ENCODE measurements at regions not wholly inside any gene's neighbourhood (a gene's known extent, or its start where the extent isn't known, plus 50 kb on each side); places are given as distances from the start of the nearest gene placed in this dataset.

- DNase-seq: no peak
Observed at GRCh38 chr5:3359642-3360041, 236.0 kb upstream of the IRX1 start.

GRCh38 chr5:3357291-3357690 is 238.3 kb upstream of the IRX1 start:
- no peak for DNase-seq

- DNase-seq: no peak
Observed at GRCh38 chr5:3356016-3356415, 239.6 kb upstream of the IRX1 start.

DNA sequence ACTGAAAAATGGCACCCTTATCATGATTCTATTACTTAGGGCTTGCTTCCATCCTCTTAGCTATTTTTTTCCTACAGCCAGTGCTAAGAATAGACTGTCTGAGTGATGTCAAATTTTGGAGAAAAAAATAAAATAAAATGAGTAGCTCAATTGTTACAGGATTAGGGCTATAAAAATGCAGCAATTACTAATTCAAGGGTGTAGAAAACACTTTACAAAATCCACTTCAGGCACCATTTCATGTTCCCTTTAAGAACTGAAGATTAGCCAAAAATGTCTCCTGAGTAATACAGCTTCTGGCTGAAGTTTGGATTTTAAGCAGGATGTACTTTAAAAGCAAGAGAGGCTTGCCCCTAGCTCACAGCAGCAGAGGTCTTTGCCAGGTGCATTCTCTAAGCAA is 240.5 kb upstream of the IRX1 start:
- DNase-seq: no peak

- no peak for DNase-seq
Observed at GRCh38 chr5:3354606-3355005, 241.0 kb upstream of the IRX1 start.

GRCh38 chr5:3353561-3353960 is 242.1 kb upstream of the IRX1 start:
- no peak for DNase-seq

DNA sequence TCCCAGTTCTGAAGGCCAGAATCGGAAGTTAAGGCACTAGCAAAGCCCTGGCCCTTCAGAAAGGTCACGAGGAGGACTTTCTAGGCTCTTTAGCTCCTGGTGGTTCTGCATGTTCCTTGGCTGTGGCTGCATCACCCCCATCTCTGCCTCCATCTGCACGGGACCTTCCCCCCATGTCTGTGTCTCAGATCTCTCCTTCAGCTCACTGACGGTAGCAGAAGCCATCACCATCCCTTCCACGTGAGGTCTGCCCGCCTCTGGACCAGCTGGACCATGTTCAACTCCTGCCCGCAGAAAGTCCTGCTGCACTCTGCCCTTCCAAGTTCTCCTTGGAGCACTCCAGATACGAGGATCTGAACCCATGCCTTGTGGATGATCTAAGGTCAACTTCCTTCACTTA is 242.9 kb upstream of the IRX1 start:
- no peak for DNase-seq

DNA sequence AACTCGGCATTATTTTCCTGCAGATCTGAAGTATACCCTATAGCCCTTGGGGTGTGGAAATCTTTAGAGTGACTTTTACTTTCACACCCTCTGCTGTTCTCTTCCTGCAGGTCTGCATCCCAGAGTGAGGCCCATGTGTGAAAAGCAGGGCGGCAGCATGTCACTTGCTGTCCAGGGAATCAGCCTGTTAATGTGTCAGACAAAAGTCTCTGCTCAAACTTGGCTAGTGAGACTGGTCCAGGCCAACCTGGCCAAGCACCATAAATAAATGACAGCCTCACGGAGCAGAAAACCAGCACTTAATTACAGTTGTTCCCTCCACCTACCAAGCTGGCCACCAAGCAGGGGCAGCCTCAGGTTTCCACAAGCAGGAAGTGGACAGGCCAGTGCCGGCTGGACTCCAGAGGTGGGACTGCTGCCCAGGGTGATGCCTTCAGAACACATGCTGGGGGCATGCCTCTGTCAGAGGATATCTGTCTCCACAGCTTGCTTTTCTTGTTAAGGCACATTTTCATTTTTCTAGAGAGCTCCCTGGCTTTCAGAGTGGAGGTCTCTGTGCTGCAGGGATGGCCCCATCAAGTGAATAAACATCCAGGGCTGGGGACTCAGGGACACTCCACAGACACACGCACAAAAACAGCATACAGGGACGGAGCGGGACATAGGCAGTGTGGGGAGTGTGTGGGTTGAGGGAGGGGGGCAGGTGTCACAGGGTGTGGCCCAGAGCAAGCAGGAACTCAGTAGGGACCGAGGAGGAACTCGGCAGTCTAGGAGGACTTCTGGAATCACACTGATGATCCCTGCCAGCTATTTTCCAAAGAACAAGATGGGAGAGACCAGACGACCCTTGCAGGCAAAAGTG is 243.8 kb upstream of the IRX1 start:
- DNase-seq: no peak

DNA sequence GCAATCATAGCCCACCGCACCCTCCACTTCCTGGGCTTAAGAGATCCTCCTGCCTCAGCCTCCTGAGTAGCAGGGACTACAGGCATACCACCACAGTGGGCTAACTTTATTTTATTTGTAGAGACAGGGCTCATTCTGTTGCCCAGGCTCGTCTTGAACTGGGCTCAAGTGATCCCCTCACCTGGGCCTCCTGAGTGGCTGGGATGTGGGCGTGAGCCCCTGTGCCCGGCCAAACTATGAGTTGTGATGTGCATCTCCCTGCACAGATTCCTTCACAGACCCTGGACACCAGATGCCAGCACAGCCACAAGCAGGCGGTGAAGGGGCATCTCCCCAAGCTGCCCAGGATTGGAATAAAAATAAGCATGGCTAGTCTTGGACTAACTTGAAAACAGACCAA is 244.9 kb upstream of the IRX1 start:
- no peak for DNase-seq

- DNase-seq: no peak
Observed at GRCh38 chr5:3349704-3350565, 245.7 kb upstream of the IRX1 start.

DNA sequence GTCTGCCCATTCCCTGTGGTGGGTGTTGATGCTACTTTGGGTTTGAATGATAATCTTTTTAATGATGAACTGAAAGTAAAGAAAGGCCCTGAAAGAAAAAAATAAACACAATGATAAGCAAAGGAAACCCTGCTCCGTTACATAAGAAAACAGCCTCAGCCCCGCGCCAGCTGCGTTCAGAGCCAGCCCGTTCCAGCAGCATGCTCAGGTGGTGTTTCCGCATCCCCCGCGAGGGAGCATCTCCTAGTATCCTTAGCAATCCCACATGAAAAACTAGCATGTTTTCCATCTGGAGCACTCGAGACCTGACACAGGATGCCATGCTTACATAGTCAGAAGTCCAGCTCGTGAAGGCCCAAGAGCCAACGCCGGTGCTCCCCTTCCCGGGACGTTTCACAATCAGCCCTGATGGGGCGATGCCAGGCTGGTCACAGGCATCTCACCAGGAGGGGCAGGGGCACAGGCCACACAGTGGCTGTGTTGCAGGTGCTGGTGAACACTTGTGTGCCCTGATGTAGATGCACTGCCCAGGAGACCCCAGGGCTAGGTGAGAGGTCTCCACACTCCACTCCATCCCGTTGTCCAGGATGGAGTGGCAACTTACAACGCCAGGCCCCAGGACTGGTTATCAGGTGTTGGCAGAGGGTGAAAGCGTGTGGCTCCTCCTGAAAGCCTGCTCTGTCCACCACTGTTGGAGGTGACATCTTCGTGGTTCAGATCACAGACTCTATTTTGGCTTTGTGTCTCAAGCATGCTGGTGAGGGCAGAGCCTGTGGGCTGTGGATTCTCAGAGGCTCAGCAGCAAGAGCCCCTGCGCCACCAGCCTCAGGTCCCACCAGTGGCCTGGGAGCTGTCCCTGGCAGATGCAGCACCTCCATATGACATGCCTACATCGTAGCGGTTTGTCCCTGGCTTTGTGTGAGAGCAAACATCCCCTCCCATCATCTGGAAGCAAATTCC is 246.8 kb upstream of the IRX1 start:
- no peak for DNase-seq

DNA sequence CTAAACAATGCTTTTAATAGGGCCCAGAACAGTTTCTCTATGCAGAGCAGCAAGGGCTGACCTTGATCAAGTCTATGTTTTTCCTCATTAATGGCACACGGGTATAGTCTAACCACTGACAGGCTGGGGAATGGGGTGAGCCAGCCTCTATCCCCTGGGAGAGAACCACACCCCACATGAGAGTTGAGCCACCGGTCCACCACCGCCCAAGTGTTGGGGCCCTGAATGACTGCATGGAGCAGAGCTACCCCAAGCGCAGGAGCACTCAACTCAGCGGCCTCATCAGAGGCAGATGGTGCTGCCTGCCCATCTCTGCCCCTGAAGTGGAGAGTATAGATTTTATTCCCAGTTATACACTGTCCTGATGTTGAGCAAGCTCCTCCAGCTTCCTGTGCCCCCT is 247.9 kb upstream of the IRX1 start:
- DNase-seq: no peak

- DNase-seq: no peak
Observed at GRCh38 chr5:3346111-3346820, 249.4 kb upstream of the IRX1 start.

GRCh38 chr5:3345195-3345594 is 250.4 kb upstream of the IRX1 start:
- no peak for DNase-seq

DNA sequence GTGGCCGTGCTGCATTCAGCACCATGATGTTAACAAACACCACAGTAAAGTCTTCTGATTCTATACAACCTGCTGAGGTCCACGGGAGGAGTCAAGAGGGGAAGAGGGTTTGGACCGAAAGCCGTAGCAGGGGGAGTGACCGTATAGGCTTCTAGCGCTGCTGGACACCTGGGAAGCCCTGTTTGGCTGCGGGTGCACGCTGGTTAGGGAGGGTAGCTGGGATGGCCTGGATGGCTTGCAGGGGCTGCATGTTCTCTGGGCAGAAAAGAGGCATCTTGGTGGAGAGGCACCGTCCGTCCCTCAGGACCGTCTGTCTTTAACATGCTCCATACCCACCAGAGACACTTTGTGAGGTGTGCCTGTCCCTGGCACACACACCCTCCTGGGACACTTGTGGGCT is 251.0 kb upstream of the IRX1 start:
- no peak for DNase-seq

DNA sequence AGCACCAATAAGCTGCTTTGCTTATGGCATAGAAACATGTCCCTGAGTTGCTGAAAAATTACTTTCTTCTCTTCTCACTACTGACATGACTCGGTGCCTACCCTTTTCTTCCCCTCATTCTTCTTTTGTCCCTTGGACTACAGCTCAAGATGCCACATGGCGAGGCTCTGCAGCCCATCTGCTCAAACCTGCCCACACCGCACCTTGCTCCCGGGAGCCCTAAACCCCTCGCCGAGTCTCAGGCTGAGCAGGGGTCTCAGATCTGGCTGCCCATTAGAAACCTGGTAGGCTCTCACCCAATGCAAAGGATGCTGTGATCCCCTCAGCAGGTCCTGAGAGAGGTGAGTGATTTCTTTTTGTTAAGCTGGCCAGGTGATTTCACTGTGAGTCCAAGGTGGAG is 251.7 kb upstream of the IRX1 start:
- no peak for DNase-seq

DNA sequence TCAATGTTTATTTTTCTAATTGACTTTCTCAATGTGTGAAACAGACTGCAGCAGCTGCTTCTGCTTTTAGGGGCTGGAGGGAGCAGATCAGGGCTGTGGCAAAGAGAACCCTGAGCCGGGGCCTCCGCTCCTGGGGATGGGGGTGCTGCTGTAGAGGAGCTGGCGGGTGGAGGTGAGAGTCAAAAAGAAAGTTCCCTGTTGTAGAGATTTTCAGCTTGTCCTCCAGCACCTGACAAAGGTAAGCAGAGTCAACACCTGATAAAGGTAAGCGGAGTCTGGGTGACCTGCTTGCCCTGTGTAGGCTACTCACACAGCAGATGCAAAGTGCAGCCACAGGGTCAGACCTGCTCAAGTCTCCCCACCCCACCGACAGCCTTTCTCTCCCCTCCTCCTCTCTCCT is 252.4 kb upstream of the IRX1 start:
- DNase-seq: no peak

GRCh38 chr5:3342271-3343100 is 253.1 kb upstream of the IRX1 start:
- DNase-seq: no peak

GRCh38 chr5:3341446-3342240 is 254.0 kb upstream of the IRX1 start:
- DNase-seq: no peak

DNA sequence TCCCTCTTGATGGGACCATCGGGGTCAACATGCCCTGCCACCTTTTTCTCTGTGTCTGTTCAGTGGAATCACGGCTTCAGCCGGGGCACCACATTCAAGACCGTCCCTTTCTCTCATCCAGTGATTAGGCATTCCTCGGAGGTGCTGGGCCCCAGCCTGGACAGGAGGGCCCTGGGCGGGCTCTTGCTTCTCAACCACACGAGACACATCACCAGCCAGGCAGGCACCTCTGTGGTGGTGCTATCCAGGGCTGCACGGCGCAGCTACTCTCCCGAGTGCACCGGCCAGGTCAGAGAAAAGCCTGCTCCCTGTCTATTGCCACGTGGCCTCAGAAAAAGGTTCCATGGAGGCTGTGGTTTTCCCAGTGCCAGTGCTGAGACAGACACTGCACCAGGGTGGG is 255.2 kb upstream of the IRX1 start:
- DNase-seq: no peak

GRCh38 chr5:3339798-3340115 is 255.9 kb upstream of the IRX1 start:
- DNase-seq: no peak
